ENCODE measurements at regions not wholly inside any gene's neighbourhood (a gene's known extent, or its start where the extent isn't known, plus 50 kb on each side); places are given as distances from the start of the nearest gene placed in this dataset.

DNA sequence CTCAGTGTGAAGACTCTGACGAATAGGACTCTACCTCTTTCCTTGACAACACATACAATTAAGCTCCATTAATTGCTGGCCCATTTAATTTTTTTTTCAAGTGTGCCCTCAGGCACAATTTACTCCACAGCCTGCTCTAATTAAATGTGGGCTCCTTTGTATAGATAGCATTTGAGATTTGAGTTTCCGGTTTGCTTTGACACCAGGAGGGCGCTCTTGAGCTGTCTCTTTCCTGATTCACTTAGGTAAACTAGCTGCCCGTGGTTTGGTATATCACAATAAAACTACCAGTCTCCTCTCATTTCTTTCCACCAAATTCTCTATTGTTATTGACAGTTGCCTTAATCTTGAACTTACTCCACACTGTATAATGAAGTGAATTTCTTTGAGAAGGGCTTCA lies 666.0 kb downstream of the DSC3 start:
- TF ChIP-seq, protein P1, sequence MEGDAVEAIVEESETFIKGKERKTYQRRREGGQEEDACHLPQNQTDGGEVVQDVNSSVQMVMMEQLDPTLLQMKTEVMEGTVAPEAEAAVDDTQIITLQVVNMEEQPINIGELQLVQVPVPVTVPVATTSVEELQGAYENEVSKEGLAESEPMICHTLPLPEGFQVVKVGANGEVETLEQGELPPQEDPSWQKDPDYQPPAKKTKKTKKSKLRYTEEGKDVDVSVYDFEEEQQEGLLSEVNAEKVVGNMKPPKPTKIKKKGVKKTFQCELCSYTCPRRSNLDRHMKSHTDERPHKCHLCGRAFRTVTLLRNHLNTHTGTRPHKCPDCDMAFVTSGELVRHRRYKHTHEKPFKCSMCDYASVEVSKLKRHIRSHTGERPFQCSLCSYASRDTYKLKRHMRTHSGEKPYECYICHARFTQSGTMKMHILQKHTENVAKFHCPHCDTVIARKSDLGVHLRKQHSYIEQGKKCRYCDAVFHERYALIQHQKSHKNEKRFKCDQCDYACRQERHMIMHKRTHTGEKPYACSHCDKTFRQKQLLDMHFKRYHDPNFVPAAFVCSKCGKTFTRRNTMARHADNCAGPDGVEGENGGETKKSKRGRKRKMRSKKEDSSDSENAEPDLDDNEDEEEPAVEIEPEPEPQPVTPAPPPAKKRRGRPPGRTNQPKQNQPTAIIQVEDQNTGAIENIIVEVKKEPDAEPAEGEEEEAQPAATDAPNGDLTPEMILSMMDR (conservative IDR thresholded peaks at IDR 0.05; ENCODE audit: low read depth, low read length): peak; percentile 26
- no peak for DNase-seq (ENCODE audit: low read depth)

DNA sequence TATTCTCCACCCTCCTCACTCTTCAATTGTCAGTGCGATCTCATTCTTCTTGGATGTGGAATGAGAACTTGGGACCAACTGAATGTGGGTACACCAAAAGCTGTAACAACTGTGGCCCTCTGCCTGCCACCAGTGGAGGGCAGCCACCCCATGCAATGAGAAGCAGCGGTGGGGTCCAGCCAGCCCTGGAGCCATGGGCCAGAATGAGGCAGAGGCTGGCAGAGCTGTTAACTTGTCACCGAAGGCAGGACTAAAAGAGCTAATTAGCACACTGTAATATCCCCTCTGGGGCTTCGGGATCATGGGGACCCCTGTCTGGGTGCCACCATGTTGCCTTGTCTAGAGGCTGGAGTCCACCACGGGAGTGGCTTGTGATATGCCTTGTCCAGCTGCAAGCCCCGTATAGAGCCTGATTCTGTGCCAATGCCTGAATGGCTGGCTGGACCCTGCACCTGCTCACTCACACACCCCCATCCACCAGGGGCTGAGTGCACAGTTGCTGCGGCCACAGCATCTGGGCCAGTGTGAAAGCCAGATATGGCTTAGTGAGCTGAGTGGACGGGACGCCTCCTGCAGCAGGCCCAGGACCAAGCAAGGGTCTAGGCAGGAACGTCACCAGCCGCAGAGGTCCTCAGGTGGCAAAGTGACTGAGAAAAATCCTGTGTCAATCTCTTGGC lies 680.5 kb downstream of the DSC3 start:
- DNase-seq (ENCODE audit: low read depth): no peak
- TF ChIP-seq, protein P1 (conservative IDR thresholded peaks at IDR 0.05; ENCODE audit: low read depth, low read length): no peak
- H3K4me3 ChIP-seq (ENCODE audit: low read depth, low read length): no peak overlapping the region

More for the DNA sequence above, 666.0 kb downstream of the DSC3 start:
- no peak overlapping the region for H3K4me3 ChIP-seq (ENCODE audit: low read depth, low read length)

DNA sequence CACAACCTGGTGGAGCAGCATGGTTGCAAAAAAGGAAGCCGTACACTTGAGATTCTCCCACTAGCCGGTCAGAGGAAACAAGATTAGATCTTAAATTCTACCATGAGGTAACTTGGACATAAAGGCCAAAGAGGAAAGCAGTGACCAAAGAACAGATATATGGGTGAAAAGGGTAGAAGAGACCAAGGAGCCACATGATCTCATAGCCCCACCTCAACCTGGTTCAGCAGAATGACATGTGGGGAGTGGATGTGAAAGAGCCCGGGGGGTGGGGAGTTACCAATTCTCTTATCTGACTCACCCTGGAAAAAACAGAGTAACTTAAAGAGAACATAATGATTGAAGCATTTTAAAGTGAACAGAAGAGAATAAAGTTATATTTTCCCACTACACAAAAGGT lies 683.0 kb downstream of the DSC3 start:
- TF ChIP-seq, protein P1 (conservative IDR thresholded peaks at IDR 0.05; ENCODE audit: low read depth, low read length): no peak
- no peak for DNase-seq (ENCODE audit: low read depth)
- H3K4me3 ChIP-seq (ENCODE audit: low read depth, low read length): no peak overlapping the region

GRCh38 chr18:30358555-30358954 lies 684.0 kb downstream of the DSC3 start:
- DNase-seq (ENCODE audit: low read depth): peak; percentile 18
- TF ChIP-seq, protein P1 (conservative IDR thresholded peaks at IDR 0.05; ENCODE audit: low read depth, low read length): no peak
- no peak overlapping the region for H3K4me3 ChIP-seq (ENCODE audit: low read depth, low read length)

GRCh38 chr18:30352551-30353168 lies 689.9 kb downstream of the DSC3 start:
- H3K4me3 ChIP-seq (ENCODE audit: low read depth, low read length): no peak overlapping the region
- no peak for DNase-seq (ENCODE audit: low read depth)
- TF ChIP-seq, protein P1 (conservative IDR thresholded peaks at IDR 0.05; ENCODE audit: low read depth, low read length): no peak

DNA sequence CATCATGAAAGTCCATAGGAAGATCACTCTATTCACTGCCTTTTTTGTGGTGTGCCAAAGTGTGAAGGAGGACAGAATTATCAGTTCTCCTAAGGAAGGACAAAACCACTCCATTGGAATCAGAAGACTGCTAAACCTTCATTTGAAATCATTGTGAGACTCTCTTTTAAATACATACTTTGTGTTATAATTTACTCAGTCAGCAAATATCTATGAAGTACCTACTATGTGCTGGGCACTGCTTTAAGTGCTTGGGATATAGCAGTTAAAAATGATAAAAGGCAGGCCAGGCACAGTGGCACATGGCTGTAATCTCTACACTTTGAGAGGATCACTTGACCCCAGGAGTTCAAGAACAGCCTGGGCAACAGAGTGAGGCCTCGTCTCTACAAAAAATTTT lies 692.3 kb downstream of the DSC3 start:
- TF ChIP-seq, protein P1 (conservative IDR thresholded peaks at IDR 0.05; ENCODE audit: low read depth, low read length): no peak
- H3K4me3 ChIP-seq (ENCODE audit: low read depth, low read length): no peak overlapping the region

GRCh38 chr18:30343090-30343489 lies 699.5 kb downstream of the DSC3 start:
- TF ChIP-seq, protein P1 (conservative IDR thresholded peaks at IDR 0.05; ENCODE audit: low read depth, low read length): no peak
- H3K4me3 ChIP-seq (ENCODE audit: low read depth, low read length): no peak overlapping the region
- no peak for DNase-seq (ENCODE audit: low read depth)

More for the DNA sequence above, 692.3 kb downstream of the DSC3 start:
- no peak for DNase-seq (ENCODE audit: low read depth)
